ENCODE measurements at regions not wholly inside any gene's neighbourhood (a gene's known extent, or its start where the extent isn't known, plus 50 kb on each side); places are given as distances from the start of the nearest gene placed in this dataset.
"Not testable (repeated sequence)": the region's sequence is repeated elsewhere in the genome, so short reads cannot be mapped to it uniquely, and the experiment has no call there.

GRCh38 chr9:115883467-115884329, 269.9 kb upstream of the PAPPA start:
- H3K27ac Mint-ChIP-seq = no peak overlapping the region
- DNase-seq (ENCODE audit: low spot score in 2 of 2, unreplicated experiment in 2 of 2) = no peak

GRCh38 chr9:115884846-115885245, 268.7 kb upstream of the PAPPA start:
- DNase-seq (ENCODE audit: low spot score in 2 of 2, unreplicated experiment in 2 of 2) = no peak
- Mint-ChIP-seq H3K4me3 (no peak overlapping the region), H3K27ac (no peak overlapping the region), H3K4me1 (no peaks in the 10 kb centered on the region), H3K27me3 (ENCODE audit: low read depth) (no peaks in the 10 kb centered on the region), H3K9me3 (no peaks in the 10 kb centered on the region), H3K36me3 (no peaks in the 10 kb centered on the region)
- TF ChIP-seq CTCF (IDR thresholded peaks at IDR 0.05; ENCODE audit: unreplicated experiment) = no peak

More at GRCh38 chr9:115883467-115884329, 269.9 kb upstream of the PAPPA start:
- no peaks in the 10 kb centered on the region for H3K36me3 Mint-ChIP-seq
- H3K27me3 Mint-ChIP-seq (ENCODE audit: low read depth) = no peaks in the 10 kb centered on the region
- no peaks in the 10 kb centered on the region for H3K4me1 Mint-ChIP-seq
- no peaks in the 10 kb centered on the region for H3K9me3 Mint-ChIP-seq
- peak; percentile 28 for TF ChIP-seq CTCF (IDR thresholded peaks at IDR 0.05; ENCODE audit: unreplicated experiment)
- no peak overlapping the region for H3K4me3 Mint-ChIP-seq

- peaks cover 12% of the 10 kb centered on the region for H3K9me3 Mint-ChIP-seq
- peaks cover 5% of the 10 kb centered on the region for H3K36me3 Mint-ChIP-seq
- H3K27ac Mint-ChIP-seq = no peak overlapping the region
- no peaks in the 10 kb centered on the region for H3K27me3 Mint-ChIP-seq (ENCODE audit: low read depth)
- no peaks in the 10 kb centered on the region for H3K4me1 Mint-ChIP-seq
- TF ChIP-seq CTCF (IDR thresholded peaks at IDR 0.05; ENCODE audit: unreplicated experiment) = no peak
- no peak for DNase-seq (ENCODE audit: low spot score in 2 of 2, unreplicated experiment in 2 of 2)
- no peak overlapping the region for H3K4me3 Mint-ChIP-seq
Measured at GRCh38 chr9:115888131-115888530, 265.5 kb upstream of the PAPPA start.

GRCh38 chr9:115891929-115892328, 261.7 kb upstream of the PAPPA start:
- DNase-seq (ENCODE audit: low spot score in 2 of 2, unreplicated experiment in 2 of 2) = no peak
- no peak overlapping the region for H3K27ac Mint-ChIP-seq
- no peaks in the 10 kb centered on the region for H3K4me1 Mint-ChIP-seq
- peaks cover 24% of the 10 kb centered on the region for H3K9me3 Mint-ChIP-seq
- peaks cover 5% of the 10 kb centered on the region for H3K36me3 Mint-ChIP-seq
- no peak for TF ChIP-seq CTCF (IDR thresholded peaks at IDR 0.05; ENCODE audit: unreplicated experiment)
- H3K27me3 Mint-ChIP-seq (ENCODE audit: low read depth) = no peaks in the 10 kb centered on the region
- no peak overlapping the region for H3K4me3 Mint-ChIP-seq

GRCh38 chr9:115898478-115898877, 255.1 kb upstream of the PAPPA start:
- DNase-seq (ENCODE audit: low spot score in 2 of 2, unreplicated experiment in 2 of 2); H3K27ac Mint-ChIP-seq; H3K27me3 Mint-ChIP-seq (ENCODE audit: low read depth); H3K4me3 Mint-ChIP-seq; H3K36me3 Mint-ChIP-seq; H3K4me1 Mint-ChIP-seq: not testable (repeated sequence)
- peaks cover 22% of the 10 kb centered on the region for H3K9me3 Mint-ChIP-seq

GRCh38 chr9:115900698-115901097, 252.9 kb upstream of the PAPPA start:
- H3K27me3 Mint-ChIP-seq (ENCODE audit: low read depth) = peaks cover under 1% of the 10 kb centered on the region
- H3K9me3 Mint-ChIP-seq = peaks cover 21% of the 10 kb centered on the region
- no peak overlapping the region for H3K27ac Mint-ChIP-seq
- no peak overlapping the region for H3K4me3 Mint-ChIP-seq
- H3K36me3 Mint-ChIP-seq = no peaks in the 10 kb centered on the region
- TF ChIP-seq CTCF (IDR thresholded peaks at IDR 0.05; ENCODE audit: unreplicated experiment) = no peak
- H3K4me1 Mint-ChIP-seq = no peaks in the 10 kb centered on the region
- no peak for DNase-seq (ENCODE audit: low spot score in 2 of 2, unreplicated experiment in 2 of 2)

Measured in mesothelial cell of epicardium (in vitro differentiated cells).